Right lobe of liver (tissue), 4 donors: ENCODE measurements at regions not wholly inside any gene's neighbourhood (a gene's known extent, or its start where the extent isn't known, plus 50 kb on each side); places are given as distances from the start of the nearest gene placed in this dataset.

Source experiments
- POLR2A ChIP-seq: fragments of 450-650 bp; IDR thresholded peaks from one replicate; pipeline ENCODE4 v1.6.1; 2017; ENCODE audit warnings: antibody characterized with exemption, mild to moderate bottlenecking
- TF ChIP-seq, protein P1 (sequence below), 4 donors: fragments of 200-600 bp in 3 of 4; fragments of 450-650 bp in 1 of 4; IDR thresholded peaks; one replicate each; pipeline versions ENCODE4 v1.5.1 to v1.8.0; 2016 to 2022; ENCODE audit warnings: antibody characterized with exemption in 4 of 4, mild to moderate bottlenecking in 2 of 4
- donor health status: DM: no; HTN: no; CAD: no.
- donor health status: DM: no; HTN: no; CAD: no.
- donor health status: DM: no; HTN: yes; CAD: no.

DNA sequence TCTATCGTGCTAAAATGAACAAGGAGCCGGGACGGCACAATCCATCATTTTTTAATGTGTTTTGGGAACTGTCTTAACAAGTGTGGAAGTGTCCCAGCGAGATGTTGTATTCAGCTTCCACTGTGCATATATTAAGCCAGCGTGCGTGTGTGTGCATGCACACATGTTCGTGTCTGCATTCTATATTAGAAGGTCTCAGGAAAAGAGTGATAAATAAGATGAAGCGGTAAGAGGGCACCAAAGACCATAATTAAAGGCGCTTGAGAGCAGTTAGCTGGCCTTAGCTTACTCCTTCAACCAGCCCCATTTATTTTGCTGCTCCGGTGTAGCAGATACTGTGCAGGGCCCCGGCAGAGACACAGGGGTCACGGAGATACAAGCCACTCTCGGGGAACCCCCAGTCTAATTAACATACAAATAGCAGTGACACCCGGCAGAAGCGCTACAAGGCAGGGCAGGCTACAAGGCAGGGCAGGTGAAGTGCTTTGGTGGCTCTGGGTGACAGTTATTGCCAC lies 206.5 kb upstream of the RREB1 start:
- TF ChIP-seq, protein P1, sequence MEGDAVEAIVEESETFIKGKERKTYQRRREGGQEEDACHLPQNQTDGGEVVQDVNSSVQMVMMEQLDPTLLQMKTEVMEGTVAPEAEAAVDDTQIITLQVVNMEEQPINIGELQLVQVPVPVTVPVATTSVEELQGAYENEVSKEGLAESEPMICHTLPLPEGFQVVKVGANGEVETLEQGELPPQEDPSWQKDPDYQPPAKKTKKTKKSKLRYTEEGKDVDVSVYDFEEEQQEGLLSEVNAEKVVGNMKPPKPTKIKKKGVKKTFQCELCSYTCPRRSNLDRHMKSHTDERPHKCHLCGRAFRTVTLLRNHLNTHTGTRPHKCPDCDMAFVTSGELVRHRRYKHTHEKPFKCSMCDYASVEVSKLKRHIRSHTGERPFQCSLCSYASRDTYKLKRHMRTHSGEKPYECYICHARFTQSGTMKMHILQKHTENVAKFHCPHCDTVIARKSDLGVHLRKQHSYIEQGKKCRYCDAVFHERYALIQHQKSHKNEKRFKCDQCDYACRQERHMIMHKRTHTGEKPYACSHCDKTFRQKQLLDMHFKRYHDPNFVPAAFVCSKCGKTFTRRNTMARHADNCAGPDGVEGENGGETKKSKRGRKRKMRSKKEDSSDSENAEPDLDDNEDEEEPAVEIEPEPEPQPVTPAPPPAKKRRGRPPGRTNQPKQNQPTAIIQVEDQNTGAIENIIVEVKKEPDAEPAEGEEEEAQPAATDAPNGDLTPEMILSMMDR (IDR thresholded peaks at IDR 0.05) = no peak
- no peak for TF ChIP-seq POLR2A
